ENCODE measurements at regions not wholly inside any gene's neighbourhood (a gene's known extent, or its start where the extent isn't known, plus 50 kb on each side); places are given as distances from the start of the nearest gene placed in this dataset.

GRCh38 chr9:87211669-87212068, 264.4 kb upstream of the GAS1 start:
- DNase-seq = no peak

GRCh38 chr9:87212605-87213021, 265.3 kb upstream of the GAS1 start:
- no peak for DNase-seq

- no peak for DNase-seq
These were observed 266.6 kb upstream of the GAS1 start for GRCh38 chr9:87213948-87214347.

- DNase-seq = no peak
These were observed 267.7 kb upstream of the GAS1 start for GRCh38 chr9:87214991-87215390.

DNA sequence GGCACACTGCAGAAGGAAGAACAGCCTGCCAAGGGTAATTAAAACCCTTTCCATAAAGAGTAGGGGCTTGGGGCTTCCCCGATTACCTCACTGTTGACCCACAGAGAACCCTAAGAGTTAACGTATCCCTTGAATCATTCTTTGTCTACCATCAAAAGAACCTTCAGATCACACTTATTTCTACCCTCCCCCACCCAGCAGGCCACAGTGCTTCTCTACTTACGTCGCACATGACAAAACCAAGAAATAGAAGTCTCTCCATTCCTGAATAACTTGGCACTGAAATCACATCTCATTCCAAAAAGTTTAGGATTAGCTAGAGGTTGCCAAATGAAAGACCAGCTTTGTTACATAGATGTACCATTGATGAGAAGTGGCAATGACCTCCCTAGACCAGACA, 268.7 kb upstream of the GAS1 start:
- no peak for DNase-seq

- no peak for DNase-seq
These were observed 269.7 kb upstream of the GAS1 start for GRCh38 chr9:87216897-87217455.

DNA sequence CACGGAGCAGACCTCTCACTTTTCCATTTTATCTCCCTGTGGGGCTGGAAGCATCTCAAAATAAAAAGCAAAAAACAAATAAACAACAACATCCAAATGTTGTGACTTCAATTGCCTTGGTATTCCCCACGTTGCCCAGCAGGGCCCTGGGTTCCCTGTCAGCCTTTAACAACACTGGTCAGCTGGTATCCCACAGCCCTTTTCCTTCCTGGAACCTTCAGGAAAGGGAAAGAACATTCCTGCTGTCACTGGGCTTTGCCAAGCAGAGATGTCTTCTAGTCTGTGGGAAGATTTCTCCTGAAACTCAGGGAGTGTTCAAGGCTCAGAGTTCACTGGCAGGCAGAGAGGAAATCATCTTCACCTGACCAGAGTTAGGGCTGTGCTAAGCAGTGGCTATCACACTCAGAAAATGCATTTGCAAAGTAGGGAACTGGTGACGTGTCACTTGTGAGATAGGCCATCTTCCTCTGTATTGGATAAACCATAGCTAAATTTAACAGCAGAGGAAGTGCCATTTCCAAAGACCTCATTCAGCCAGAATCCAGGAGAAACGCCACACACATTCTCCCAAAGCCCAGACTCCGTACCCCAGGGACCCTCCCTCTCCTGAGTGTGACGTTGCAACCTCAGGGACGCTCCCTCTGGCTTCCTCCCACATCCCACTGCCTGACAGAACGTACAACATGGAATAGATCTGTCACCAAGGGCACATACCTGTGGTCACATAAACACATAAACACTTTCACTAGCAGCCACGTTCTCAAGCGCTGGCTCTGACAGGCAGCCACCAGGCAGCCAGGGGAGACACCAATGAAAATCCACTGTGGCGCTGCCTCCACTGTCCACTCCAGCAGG, 274.0 kb upstream of the DAPK1 start:
- DNase-seq = no peak

DNA sequence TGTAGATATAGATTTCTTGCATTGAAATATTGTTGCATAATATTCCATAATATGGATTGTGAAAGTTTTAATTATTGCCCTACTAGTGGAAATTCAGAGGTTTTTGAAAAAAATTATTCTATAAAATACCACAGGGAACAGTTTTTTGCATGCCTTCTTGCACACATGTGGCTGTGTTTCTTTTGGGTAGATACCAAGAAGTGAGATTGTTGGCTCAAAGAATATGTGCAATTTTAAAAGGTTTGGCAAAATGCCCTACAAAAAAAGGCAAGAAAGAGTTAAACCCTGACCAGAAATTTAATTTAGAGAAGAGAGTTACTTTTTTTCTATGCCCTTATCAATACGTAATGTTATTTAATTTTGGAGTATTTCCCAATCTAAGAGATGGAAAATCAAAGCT, 270.8 kb upstream of the DAPK1 start:
- DNase-seq = no peak

DNA sequence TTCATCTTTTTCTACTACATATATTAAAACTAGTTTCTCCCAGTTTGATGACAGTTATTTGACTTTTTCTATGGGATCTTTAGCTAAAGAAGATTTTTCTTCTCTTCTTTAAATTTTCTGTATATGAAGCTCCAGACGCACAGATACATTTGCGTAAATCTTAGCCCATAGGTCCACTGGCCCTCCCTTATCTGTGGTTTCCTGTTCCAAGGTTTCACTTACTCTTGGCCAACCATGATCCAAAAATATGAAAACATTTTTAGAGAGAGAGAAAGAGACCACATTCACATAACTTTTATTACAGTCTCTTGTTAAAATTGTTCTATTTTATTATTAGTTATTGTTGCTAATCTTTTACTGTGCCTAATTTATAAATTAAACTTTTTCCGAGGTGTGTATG, 270.2 kb upstream of the DAPK1 start:
- no peak for DNase-seq

- no peak for DNase-seq
These were observed 268.6 kb upstream of the DAPK1 start for GRCh38 chr9:87229108-87229507.

GRCh38 chr9:87233431-87233830, 264.2 kb upstream of the DAPK1 start:
- no peak for DNase-seq

GRCh38 chr9:87233899-87234455, 263.7 kb upstream of the DAPK1 start:
- DNase-seq = no peak

DNA sequence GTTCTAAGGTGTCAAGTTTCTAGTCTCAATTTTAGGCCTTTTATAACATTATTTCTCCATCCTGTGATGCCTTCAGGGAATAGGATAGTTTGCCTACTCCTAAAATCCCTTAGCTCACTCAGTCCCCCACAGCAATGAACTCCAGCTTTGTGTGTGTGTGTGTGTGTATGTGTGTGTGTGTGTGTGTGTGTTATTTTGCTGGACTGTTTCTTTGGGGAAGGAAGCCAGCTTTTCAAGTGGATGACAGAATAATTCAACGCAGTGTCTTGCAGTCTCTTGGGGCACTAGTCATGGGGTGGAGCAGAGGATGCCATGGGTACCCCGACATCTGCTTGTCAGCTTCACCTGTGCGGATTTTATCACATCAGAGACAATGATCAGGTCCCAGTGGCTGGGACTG, 262.8 kb upstream of the DAPK1 start:
- no peak for DNase-seq

- DNase-seq = no peak
These were observed 261.1 kb upstream of the DAPK1 start for GRCh38 chr9:87236546-87236945.

GRCh38 chr9:87237336-87237735, 260.3 kb upstream of the DAPK1 start:
- no peak for DNase-seq

DNA sequence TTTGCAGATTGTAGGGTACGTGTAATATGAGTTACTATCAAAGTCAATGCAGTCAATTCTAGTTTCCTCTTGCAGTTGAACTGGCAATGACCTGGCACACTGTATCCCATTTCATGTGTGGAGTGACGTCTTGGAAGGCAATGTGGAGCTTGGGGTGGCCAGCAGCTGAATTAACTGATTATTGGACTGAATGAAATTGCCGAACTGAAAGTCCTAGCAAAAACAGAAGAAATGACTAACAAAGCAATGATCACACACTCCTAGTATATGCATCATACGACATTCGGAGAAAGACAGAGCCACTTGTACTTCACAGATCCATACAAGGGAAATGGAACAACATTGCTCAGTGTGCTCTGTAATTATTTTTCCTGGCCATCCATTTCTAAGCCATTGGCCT, 259.1 kb upstream of the DAPK1 start:
- DNase-seq = no peak

DNA sequence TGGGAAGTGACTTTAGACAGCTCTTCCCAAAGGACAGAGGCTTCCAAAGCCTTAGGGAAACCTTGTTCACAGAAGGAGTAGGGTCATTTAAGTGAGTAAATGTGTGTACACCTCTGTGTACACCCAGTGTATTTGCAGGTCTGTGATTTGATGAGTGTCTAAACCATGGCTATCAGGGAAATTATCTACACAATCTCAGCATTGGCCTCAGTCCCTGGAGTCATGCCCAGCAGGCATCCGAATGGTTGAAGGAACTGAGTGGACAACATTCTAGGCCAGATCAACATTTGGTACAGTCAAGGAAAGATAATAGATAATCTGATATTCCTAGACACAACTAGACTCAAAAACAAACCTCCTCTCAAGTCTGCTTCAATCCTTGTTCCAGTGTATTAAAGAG, 258.4 kb upstream of the DAPK1 start:
- DNase-seq = no peak

GRCh38 chr9:87243602-87244001, 254.1 kb upstream of the DAPK1 start:
- DNase-seq = no peak

- no peak for DNase-seq
These were observed 252.4 kb upstream of the DAPK1 start for GRCh38 chr9:87245271-87245670.

DNA sequence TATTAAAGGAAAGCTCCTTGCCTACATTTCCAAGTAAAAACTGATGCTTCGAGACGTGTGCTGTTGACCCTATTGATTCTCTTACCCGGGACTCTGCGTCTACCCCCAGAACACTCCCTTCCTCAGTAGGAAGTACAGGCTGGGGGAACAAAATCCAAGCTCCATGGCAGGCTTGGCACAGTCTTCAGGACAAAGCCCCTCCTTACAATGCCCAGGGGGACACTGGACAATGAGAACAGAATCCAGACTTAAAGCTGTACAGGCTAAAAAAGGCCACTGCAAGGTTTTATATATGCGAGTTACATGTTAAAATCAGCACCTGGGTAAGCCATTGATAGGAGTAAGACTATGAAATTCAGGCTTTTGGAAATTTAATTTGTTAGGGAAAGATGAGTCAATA, 250.6 kb upstream of the DAPK1 start:
- DNase-seq = no peak

GRCh38 chr9:87249029-87249428, 248.6 kb upstream of the DAPK1 start:
- DNase-seq = no peak

- no peak for DNase-seq
These were observed 247.5 kb upstream of the DAPK1 start for GRCh38 chr9:87250205-87250604.

DNA sequence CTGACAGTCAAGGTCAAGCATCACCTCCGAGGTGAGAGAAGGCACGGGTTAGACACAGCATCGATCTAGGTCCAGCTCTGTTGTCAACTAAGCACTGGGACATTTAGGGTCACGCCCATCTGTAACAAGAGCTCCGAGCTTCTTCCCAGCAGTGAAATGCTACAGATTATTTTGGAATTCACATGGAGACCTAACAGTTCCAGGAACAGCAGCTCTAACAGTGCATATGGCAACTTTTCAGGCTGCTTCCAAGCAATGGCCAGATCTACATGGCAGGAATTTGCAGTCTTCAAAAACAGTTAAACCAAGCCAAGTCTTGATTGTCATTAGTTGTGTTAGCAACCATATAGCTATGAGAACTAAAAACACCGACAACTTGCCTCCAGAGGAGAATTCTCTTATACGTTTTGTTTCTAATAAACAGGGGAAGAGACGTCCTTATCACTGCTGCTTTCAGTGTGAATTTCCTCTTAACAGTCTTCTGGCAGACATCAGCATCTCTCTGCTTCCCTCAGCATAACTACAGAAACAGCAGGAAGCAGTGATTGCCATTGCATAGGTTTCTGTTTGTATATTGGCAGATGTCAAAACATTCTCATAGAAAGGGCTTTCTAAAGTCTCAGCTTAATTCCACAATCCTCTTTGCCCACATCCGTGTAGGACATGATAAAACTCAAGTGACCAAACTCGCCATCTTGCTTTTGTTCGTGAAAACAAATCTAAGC, 242.1 kb upstream of the DAPK1 start:
- DNase-seq = no peak

- no peak for DNase-seq
These were observed 240.7 kb upstream of the DAPK1 start for GRCh38 chr9:87256973-87257372.
